Naive thymus-derived CD4-positive, alpha-beta T cell (primary cell): ENCODE measurements at regions not wholly inside any gene's neighbourhood (a gene's known extent, or its start where the extent isn't known, plus 50 kb on each side); places are given as distances from the start of the nearest gene placed in this dataset.
"Not testable (repeated sequence)": the region's sequence is repeated elsewhere in the genome, so short reads cannot be mapped to it uniquely, and the experiment has no call there.

ENCODE experiments used
- ATAC-seq: fragments of 150-1000 bp; cut with Tn5 transposase; 2 replicates; pipeline ENCODE4 v1.10.0; 2021; ENCODE audit warnings: mild to moderate bottlenecking, moderate library complexity
- CTCF ChIA-PET: fragments of 350-600 bp; sonication (Branson Sonifier 250); formaldehyde crosslinking; loops from one replicate; lab custom pipeline; 2021; ENCODE audit warnings: antibody characterized with exemption; lab: Charles Lee
- POLR2A ChIA-PET: fragments of 350-600 bp; sonication (Branson Sonifier 250); formaldehyde crosslinking; loops from one replicate; lab custom pipeline; 2021; ENCODE audit warnings: antibody characterized with exemption, inconsistent platforms; lab: Charles Lee
- DNase-seq, 9 donors: peaks; one replicate each; pipeline versions ENCODE4 v3.0.0 to v3.0.0-alpha.2; 2020 to 2022; ENCODE audit warnings: mixed read lengths in 1 of 9
- H3K27ac ChIP-seq: one replicate; pipeline ENCODE4 v1.7.0; 2013; ENCODE audit warnings: mild to moderate bottlenecking, low read depth, low read length, moderate library complexity
- H3K27me3 ChIP-seq, 2 donors: one replicate each; pipeline ENCODE4 v1.7.0; 2013; ENCODE audit warnings: low read length in 2 of 2, mild to moderate bottlenecking in 2 of 2, moderate library complexity in 2 of 2; ENCODE audit not compliant: control insufficient read depth in 2 of 2, insufficient read depth in 2 of 2
- H3K36me3 ChIP-seq, 3 experiments: 1 replicate in 2 of 3; 2 replicates in 1 of 3; pipeline ENCODE4 v1.7.0; 2013; ENCODE audit warnings: low read length in 3 of 3, mild to moderate bottlenecking in 3 of 3, moderate library complexity in 1 of 3; ENCODE audit not compliant: insufficient read depth in 3 of 3, control insufficient read depth in 2 of 3
- H3K4me1 ChIP-seq, 2 donors: one replicate each; pipeline ENCODE4 v1.7.0; 2013; ENCODE audit warnings: low read length in 2 of 2, mild to moderate bottlenecking in 2 of 2, moderate library complexity in 1 of 2; ENCODE audit not compliant: control insufficient read depth in 2 of 2, insufficient read depth in 2 of 2
- H3K4me3 ChIP-seq: 2 replicates; pipeline ENCODE4 v1.7.0; 2013; ENCODE audit warnings: mild to moderate bottlenecking, low read length
- H3K9me3 ChIP-seq, 3 experiments: 1 replicate in 2 of 3; 2 replicates in 1 of 3; pipeline ENCODE4 v1.7.0; 2013; ENCODE audit warnings: low read length in 3 of 3; ENCODE audit not compliant: control insufficient read depth in 2 of 3
- H3K27ac Mint-ChIP-seq, 9 donors: one replicate each; pipeline ENCODE4 v1.8.0; 2020 to 2022; ENCODE audit warnings: mixed read lengths in 9 of 9, mild to moderate bottlenecking in 8 of 9, moderate library complexity in 5 of 9, inconsistent platforms in 2 of 9
- H3K27me3 Mint-ChIP-seq, 5 donors: one replicate each; pipeline ENCODE4 v1.8.0; 2021 to 2022; ENCODE audit warnings: mixed read lengths in 5 of 5, mild to moderate bottlenecking in 1 of 5
- H3K36me3 Mint-ChIP-seq, 5 donors: one replicate each; pipeline ENCODE4 v1.8.0; 2020 to 2022; ENCODE audit warnings: mixed read lengths in 5 of 5, mild to moderate bottlenecking in 3 of 5, inconsistent platforms in 1 of 5
- H3K4me1 Mint-ChIP-seq, 7 donors: one replicate each; pipeline ENCODE4 v1.8.0; 2020 to 2022; ENCODE audit warnings: mixed read lengths in 7 of 7, mild to moderate bottlenecking in 3 of 7, inconsistent platforms in 1 of 7
- H3K4me3 Mint-ChIP-seq, 10 donors: one replicate each; pipeline ENCODE4 v1.8.0; 2020 to 2022; ENCODE audit warnings: mild to moderate bottlenecking in 10 of 10, mixed read lengths in 10 of 10, moderate library complexity in 6 of 10, inconsistent platforms in 2 of 10
- H3K9me3 Mint-ChIP-seq, 11 donors: one replicate each; pipeline ENCODE4 v1.8.0; 2020 to 2022; ENCODE audit warnings: mixed read lengths in 11 of 11, mild to moderate bottlenecking in 4 of 11, inconsistent platforms in 1 of 11, moderate library complexity in 1 of 11
- intact Hi-C, 2 donors: fragments of 100-400 bp; cut with micrococcal nuclease; formaldehyde crosslinking; loops; one replicate each; pipeline ENCODE4 v1.15.1; 2023

DNA sequence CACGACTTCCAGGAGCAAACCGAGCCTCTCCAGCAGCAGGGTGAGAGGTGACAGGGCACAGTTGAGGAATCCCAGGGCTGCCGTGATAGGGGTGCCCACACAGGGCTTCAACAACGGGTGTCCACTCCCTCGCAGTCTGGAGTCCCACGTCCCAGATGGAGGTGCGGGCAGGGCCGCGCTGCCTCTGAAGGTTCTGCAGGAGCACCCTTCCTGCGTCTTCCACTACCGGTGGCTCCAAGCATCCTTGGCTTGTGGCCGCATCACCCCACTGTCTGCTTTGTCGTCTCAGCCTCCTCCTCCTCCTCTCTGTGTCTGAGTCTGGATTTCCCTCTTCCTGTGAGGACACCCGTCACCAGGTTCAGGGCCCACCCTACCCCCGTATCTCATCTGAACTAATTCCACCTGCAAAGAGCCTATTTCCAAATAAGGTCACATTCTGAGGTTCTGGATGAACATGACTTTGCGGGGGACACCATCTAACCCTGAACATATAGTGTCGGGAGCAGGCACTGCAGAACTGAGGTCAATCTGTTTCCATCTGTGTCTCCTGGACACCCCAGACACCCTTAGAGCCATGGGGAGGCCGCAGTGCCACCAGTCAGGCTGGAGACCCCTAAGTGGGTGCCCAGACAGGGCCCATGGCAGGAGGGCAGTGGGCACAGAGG, 117.3 kb upstream of the FOXD4L5 start:
- H3K4me3 ChIP-seq, intact Hi-C loops, H3K36me3 ChIP-seq, H3K36me3 Mint-ChIP-seq, H3K9me3 ChIP-seq, H3K27me3 ChIP-seq, H3K27me3 Mint-ChIP-seq, H3K27ac Mint-ChIP-seq, H3K4me3 Mint-ChIP-seq, DNase-seq, H3K27ac ChIP-seq, POLR2A ChIA-PET, CTCF ChIA-PET, H3K4me1 ChIP-seq, H3K4me1 Mint-ChIP-seq: not testable (repeated sequence)
- peaks cover 0 to 45% (median 13%) of the 10 kb centered on the region in 11 donors for H3K9me3 Mint-ChIP-seq
- ATAC-seq = peak; percentile 19

- intact Hi-C loops, H3K4me1 ChIP-seq, H3K27ac Mint-ChIP-seq, CTCF ChIA-PET, H3K36me3 ChIP-seq, DNase-seq, H3K4me1 Mint-ChIP-seq, H3K4me3 Mint-ChIP-seq, H3K27ac ChIP-seq, POLR2A ChIA-PET, H3K9me3 ChIP-seq, H3K36me3 Mint-ChIP-seq, H3K27me3 Mint-ChIP-seq, ATAC-seq, H3K4me3 ChIP-seq, H3K27me3 ChIP-seq: not testable (repeated sequence)
- H3K9me3 Mint-ChIP-seq = peaks cover 0 to 49% (median 14%) of the 10 kb centered on the region in 11 donors
These were observed 116.5 kb upstream of the FOXD4L5 start for GRCh38 chr9:65401456-65402045.

DNA sequence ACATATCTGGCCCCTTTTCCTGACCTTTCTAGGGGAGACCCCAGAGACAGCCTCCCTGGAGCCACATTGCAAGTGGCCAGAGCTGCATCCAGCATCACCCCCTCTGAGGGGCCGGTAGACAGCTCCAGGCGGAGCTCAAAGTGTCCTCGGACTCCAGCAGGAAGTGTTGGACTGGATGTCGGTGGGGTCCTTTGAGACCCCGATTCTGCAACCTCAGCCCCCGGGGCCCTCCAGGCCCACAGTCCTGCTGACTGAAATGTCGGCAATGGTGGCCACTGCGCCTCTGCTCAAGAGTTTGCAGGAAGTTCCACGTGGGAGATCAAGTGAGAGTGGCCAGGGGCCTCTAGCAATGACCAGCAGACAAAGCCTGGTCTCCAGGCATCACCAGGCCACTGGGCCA, 115.9 kb upstream of the FOXD4L5 start:
- intact Hi-C loops = no loop called here
- ChIA-PET POLR2A (no interaction called here), CTCF (no interaction called here)
- ATAC-seq = no peak
- no peak overlapping the region for H3K27ac ChIP-seq
- no peaks in the 10 kb centered on the region for H3K27me3 Mint-ChIP-seq
- H3K4me1 ChIP-seq = no peaks in the 10 kb centered on the region
- H3K9me3 Mint-ChIP-seq = peaks cover 0 to 49% (median 14%) of the 10 kb centered on the region in 11 donors
- H3K27me3 ChIP-seq = no peaks in the 10 kb centered on the region
- H3K27ac Mint-ChIP-seq = no peak overlapping the region
- no peak for DNase-seq
- H3K4me3 ChIP-seq = no peak overlapping the region
- peaks cover 0 to 4% (median 0%) of the 10 kb centered on the region in 3 experiments for H3K9me3 ChIP-seq
- no peaks in the 10 kb centered on the region for H3K4me1 Mint-ChIP-seq
- H3K36me3 Mint-ChIP-seq = no peaks in the 10 kb centered on the region
- no peaks in the 10 kb centered on the region for H3K36me3 ChIP-seq
- no peak overlapping the region for H3K4me3 Mint-ChIP-seq

- ATAC-seq, H3K27ac ChIP-seq, H3K4me1 Mint-ChIP-seq, H3K36me3 Mint-ChIP-seq, DNase-seq, intact Hi-C loops, H3K36me3 ChIP-seq, POLR2A ChIA-PET, H3K27me3 ChIP-seq, H3K27me3 Mint-ChIP-seq, H3K4me3 ChIP-seq, H3K4me1 ChIP-seq, H3K4me3 Mint-ChIP-seq, H3K27ac Mint-ChIP-seq, CTCF ChIA-PET, H3K9me3 ChIP-seq: not testable (repeated sequence)
- peaks cover 0 to 51% (median 15%) of the 10 kb centered on the region in 11 donors for H3K9me3 Mint-ChIP-seq
These were observed 113.0 kb upstream of the FOXD4L5 start for GRCh38 chr9:65397763-65398719.

- H3K36me3 Mint-ChIP-seq, H3K9me3 ChIP-seq, intact Hi-C loops, ATAC-seq, DNase-seq, H3K4me1 ChIP-seq, CTCF ChIA-PET, H3K27ac Mint-ChIP-seq, H3K27me3 ChIP-seq, H3K4me3 Mint-ChIP-seq, H3K36me3 ChIP-seq, H3K27me3 Mint-ChIP-seq, H3K4me1 Mint-ChIP-seq, POLR2A ChIA-PET, H3K4me3 ChIP-seq, H3K27ac ChIP-seq: not testable (repeated sequence)
- H3K9me3 Mint-ChIP-seq = peaks cover 0 to 46% (median 14%) of the 10 kb centered on the region in 11 donors
These were observed 112.2 kb upstream of the FOXD4L5 start for GRCh38 chr9:65397226-65397625.

DNA sequence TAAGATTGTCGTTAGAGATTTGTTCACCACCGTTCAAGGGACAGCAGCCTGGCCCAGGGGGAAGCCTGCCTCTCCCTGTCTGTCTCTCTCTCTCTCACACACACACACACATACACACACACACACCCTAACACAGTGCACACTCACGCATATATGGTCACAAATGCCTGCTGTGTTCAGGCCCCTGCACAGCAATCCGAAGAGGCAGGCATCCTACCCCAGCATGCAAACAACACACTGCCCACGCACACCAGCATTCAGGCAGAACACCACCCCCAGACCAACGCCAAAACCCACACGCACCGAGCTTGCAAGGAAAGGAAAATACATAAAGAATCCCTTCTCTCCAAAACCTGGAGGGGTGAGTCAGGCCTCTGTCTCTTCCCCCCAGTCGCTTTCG, 111.6 kb upstream of the FOXD4L5 start:
- H3K27ac ChIP-seq, intact Hi-C loops, H3K27me3 Mint-ChIP-seq, H3K27ac Mint-ChIP-seq, H3K36me3 Mint-ChIP-seq, H3K4me1 Mint-ChIP-seq, H3K4me1 ChIP-seq, H3K9me3 ChIP-seq, H3K4me3 Mint-ChIP-seq, CTCF ChIA-PET, DNase-seq, H3K27me3 ChIP-seq, H3K36me3 ChIP-seq, H3K4me3 ChIP-seq, ATAC-seq, POLR2A ChIA-PET: not testable (repeated sequence)
- peaks cover 0 to 43% (median 14%) of the 10 kb centered on the region in 11 donors for H3K9me3 Mint-ChIP-seq
